ELF-1 (cell line): ENCODE measurements at regions not wholly inside any gene's neighbourhood (a gene's known extent, or its start where the extent isn't known, plus 50 kb on each side); places are given as distances from the start of the nearest gene placed in this dataset.

Source experiments
- DNase-seq: peaks from one replicate; pipeline ENCODE4 v3.0.0-alpha.2; 2016; ENCODE audit warnings: low read depth, low spot score

DNA sequence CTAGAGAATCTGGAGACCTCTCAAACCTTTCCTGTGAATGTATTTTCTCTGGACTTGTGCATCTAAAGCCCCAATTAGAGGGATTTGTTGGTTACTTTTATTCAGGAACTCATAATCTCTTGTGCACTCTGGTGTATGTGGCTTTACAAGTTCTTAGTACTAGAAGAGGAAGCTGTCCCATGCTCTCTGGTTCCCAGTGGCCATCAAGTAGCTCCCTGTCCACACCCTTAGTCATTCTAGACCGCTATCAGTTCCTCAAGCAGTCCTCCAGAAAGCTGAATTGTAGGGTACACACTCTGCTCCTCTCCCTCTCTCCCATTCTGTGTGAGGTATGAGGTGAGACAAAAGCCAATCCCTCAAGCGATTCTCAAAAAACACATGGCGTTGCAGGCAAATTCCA lies 470.3 kb downstream of the PTPRC start:
- no peak for DNase-seq

DNA sequence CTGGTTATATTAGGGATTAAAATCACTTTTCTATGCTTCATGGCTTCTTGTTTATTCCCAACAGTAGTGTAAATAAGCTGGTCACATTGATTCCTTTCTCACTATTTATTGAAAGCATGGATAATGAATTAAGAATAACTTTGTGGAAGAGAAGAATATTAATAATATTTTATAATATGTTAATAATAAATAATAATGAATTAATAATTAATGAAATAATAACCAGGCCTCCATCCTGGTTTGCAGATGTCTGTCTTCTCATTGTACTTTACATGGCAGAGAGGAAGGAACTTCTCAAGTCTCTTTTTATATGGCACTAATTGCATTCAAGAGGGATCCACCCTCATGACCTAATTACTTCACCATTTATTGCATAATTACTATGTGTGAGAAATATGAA lies 473.5 kb downstream of the PTPRC start:
- DNase-seq, result no peak

DNA sequence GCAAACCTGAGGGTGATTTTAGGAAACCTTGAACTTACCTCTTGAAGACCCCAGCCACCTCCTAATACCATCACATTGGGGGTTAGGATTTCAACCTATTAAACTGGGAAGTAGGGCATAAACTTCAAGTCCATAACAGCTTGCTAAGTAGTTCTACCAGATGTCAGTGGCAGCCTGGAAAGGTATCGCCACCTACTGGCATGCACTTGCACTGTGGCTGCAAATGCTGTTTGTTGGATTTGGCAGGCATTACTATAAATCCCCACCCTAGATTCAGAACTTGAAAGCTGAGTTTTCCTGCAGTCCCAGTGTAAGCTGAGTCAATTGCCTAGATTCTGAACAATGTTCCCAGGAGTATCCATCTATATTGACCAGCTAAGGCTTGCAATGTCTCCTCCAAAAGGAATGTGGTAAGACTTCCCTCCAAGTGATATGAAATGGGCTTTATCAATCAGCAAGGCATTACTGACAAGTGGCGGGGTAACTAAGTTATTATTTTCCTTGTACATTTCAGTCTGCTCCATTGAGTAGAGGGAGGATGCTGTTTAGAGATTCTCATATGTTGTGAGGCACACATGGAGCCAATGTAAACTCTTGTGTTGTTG lies 474.5 kb downstream of the PTPRC start:
- DNase-seq, result peak; percentile 37

DNA sequence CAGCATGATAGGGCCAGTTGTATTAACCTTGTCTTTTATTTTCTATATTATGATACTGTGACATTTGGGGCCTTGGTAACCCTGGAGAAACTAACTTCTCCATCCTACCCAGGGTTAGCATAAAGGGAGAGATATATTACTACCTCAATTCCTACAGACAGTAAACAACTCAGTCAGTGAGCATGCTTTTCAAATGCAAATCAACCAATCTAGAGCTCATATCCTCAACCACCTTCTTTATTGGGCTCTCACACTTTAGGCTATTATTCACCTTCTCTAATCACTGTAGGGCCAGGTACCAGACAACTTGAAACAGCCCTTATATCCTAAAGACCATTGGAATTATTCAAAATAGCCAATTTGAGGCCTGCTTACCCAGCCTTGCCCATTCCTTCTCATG lies 477.6 kb downstream of the PTPRC start:
- DNase-seq, result no peak

DNA sequence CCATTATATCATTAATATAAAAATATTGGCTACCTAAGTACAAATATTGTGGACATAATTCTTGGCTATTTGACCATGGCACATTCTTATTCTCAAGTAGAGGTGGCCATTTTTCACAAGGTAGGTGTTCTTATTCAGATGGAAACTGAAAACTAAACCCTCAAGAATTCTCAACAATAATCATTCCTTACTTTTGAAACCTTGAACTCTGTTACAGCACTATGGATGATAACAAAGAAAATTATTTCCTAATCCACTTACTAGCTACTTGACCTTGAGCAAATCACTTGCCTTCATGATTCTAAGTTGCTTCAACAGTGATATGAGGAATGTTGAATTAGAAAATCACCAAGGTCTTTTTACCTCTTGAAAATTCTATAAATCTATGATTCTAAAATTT lies 482.2 kb downstream of the PTPRC start:
- DNase-seq, result no peak

DNA sequence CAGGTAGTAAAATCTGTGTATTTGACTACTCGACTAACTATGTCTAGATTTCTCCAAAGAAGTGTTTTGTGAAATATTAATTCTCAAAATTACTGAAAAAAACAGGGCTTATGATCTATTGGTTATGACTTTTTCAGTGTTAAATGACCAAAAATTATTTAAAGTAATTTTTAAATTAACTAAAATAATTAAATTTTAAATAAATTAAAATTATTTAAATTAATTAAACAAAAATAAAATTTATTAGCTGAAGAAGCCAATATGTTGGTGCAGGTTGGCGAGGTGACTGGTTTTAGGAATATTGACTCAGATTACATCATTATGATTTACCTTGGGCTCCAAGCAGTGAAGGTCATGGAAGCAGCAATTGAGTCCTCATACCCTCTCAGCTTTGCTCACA lies 483.2 kb downstream of the PTPRC start:
- DNase-seq, result no peak

DNA sequence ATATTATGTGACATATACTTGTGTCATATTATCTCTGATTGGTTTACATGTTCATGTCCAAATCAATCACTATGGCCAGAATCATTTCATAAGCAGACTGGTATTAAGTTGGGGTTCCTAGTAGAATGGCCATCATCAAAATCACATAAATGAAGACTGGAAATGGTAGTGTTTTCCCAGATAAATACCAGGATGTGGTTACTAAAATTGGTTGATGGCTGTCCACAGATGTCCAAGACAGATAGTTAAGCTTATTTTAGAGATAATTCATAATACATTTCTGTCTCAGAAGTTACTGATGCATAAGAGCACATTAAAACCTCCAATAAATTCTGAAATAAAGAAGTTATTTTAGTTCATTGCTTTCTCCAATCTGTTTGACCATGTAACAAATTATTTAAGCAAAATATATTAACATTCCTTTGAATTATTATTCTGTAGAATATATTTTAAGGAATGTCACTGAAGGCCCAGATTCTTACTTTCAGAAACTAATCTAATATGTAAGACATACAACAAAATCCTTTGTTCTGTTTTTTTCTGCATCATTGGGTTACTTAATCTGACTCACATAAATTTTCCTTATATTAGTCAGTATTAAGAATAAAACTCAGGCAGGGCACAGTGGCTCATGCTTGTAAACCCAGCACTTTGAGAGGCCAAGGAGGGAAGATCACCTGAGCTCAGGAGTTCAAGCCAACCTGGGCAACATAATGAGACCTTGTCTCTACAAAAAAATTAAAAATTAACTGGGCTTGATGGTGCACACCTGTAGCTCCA lies 483.9 kb downstream of the PTPRC start:
- DNase-seq, result no peak

DNA sequence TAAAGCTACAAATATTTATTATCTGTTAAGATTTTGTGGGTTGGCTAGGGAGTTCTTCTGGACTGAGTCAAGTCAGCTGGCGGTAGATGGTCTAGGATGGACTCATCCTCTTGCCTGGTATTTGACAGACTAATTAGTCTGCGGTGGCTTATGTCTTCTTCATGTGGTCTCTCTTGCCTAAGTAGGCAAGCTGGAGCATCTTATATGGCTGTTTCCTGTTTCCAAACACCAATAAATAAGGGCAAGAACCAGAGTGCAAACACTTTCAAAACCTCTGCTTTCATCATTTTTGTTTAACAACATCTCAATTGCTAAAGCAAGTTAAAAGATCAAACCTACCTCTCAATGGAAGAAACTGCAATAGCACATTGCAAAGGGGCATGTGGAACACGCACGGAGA lies 484.8 kb downstream of the PTPRC start:
- no peak for DNase-seq

DNA sequence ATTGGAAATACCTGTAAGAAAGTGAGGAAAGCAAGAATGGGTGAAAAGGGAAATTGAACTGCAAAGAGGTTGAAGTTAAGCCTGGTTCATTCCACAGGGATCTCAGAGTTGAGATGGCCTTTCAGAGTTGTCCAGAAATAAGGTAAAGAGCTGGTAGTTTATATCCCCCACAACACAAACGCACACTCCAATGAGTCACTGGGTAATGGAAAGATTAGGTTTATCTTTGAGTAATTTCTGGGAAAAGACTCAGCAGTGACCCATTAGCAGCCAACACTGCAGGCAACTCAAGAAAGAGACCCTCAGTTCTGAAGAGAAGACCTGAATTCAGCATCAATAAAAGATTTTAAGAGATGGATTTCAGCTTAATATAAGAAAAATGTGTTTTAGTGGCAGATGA lies 485.5 kb downstream of the PTPRC start:
- peak; percentile 7 for DNase-seq

DNA sequence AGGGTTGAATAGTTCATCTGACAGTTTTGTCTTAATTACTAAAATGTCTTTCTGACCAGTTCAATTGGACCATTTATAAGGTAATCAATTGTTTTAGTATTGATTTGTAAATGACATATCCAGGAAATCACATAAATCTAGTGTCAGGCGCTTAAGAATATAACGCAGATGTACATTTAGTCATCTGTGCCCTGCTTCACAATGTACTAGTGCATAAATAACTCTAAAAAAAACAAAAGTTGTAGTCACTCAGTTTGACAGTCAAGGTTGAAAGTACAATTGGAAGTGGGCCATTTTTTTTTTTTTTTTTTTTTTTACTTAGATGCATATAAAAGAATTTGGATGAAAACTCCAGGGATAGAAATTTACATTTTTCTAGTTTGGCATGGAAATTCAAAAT lies 490.4 kb downstream of the PTPRC start:
- DNase-seq, result no peak

DNA sequence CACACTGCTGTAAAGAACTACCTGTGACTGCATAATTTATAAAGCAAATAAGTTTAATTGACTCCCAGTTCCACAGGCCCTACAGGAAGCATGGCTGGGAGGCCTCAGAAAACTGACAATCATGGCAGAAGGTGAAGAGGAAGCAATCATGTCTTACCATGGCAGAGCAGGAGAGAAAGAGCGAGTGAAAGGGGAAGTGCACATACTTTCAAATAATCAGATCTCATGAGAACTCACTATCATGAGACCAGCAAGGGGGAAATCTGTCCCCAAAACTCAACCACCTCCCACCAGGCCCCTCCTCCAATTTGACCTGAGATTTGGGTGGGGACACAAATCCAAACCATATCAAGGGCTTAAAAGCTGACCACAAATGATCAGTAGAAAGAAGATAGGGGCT lies 493.2 kb downstream of the PTPRC start:
- no peak for DNase-seq

DNA sequence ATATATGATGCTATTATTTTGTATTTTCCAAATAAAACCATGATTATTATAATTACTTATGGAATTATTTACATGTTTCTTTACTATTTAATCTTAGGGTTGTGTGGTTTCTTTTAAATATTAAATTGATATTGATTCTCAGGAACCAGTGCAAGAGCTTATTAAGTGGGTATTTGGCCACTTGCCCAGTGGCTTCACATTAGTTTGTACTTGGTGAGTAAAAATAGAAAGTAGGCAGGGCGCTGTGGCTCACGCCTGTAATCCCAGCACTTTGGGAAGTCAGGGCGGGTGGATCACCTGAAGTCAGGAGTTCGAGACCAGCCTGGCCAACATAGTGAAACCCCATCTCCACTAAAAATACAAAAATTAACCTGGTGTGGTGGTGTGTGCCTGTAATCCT lies 497.1 kb downstream of the PTPRC start:
- DNase-seq, result no peak

DNA sequence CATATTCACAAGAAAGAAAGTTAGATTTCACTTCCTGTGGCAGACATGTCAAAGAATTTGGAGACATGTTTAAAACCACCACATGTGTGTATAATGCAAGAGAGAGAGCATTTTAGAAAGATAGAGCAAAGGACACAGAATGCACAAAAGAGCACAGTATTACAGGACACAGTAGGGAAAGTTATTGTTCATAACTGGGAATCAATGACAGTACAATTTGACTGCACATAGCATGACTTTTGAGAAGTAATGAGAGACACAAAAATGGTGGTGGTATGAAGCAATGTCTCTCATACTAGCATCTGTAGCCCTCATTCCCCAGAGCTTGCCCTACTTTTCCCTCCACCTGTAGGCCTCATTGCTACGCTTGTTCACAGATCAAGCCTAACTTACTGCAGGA lies 499.2 kb downstream of the PTPRC start:
- DNase-seq, result no peak

DNA sequence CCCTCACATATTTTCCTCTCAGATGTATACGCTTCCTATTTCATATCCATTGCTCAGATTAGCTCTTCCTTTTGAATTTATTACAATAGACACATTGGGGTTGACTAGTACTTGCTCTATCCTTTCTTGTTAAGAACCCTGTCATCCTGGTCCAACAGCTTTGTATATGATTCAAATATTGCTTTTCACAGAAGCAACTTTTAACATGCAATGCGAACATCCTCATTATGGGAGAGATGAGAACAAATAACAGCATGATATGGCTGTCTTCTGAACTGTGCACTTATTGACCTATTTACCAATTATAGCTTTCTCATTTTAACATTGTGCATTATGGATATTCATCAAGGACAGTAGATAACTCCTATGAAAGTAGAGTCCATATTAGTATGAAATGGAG lies 510.8 kb downstream of the PTPRC start:
- DNase-seq, result no peak

DNA sequence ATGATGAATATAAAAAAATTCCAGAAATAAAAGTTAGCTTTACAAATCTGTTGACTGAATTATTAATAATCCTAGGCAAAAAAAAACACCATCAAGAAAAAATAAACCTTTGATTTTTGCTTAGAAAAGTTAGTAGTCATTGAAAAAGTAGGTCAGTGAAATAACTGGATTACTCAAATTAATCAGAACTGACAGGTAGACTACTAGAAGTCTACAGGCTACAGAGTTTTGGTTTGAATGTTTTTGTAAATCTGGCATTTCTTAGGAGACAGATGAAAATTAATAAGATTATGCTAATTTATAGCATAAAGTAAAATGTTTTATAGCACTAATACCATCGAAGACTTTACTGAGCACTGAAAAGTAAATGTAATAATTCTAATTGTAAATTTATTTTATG lies 511.9 kb downstream of the PTPRC start:
- no peak for DNase-seq

DNA sequence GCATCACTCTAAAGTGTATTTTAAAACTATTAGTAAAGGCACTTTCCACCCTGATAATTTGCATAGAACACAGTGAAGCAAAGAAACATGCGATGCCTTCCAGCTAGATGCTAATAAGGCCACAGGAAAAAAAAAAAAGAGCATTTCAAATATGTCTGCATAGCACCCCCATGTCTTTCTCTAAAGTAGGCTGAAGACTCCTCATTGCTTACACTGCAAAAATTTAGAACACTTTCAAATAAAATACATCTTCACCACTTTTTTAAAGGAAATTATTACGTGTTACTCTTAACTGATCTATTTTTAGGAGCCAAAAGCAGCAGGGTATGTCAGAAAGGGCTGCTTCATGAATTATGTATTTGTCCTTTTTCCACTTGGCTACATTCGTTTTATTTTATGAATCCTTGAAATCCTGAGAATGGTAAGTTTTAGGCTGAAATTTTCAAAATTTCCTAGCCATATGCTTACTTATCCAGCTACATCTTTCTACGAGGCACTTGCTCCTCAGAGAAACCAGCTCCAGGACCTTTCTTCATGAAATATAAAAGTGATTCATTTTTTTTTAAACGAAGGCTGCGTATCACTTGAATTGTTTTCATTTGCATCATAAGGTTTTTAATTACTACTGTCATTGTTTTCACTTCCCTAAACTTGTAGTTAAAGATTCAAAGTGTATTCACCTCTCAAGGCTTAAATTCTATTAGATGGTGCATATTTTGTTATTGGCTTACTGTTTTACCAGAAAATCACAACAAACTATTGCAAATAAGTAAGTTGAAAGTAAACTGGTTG lies 513.0 kb downstream of the PTPRC start:
- DNase-seq, result no peak

DNA sequence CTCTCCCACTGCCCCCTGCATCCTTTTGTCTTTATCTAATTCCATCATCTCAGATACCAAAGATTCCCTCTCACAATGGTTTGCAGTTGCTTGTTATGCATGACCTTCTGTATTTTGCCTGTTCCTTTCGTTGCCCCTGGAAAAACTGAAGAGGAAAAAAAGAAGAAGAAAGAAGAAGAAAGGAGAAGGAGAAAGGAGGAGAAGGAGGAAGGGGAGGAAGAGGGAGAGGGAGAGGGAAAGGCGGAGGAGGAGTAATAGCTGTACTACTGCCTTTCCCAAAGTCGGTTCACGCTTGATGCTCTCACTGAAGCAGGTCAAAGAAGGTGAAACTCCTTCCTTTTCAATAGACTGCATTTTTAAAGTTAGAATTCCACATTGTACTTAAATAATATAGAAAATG lies 513.8 kb downstream of the PTPRC start:
- no peak for DNase-seq

DNA sequence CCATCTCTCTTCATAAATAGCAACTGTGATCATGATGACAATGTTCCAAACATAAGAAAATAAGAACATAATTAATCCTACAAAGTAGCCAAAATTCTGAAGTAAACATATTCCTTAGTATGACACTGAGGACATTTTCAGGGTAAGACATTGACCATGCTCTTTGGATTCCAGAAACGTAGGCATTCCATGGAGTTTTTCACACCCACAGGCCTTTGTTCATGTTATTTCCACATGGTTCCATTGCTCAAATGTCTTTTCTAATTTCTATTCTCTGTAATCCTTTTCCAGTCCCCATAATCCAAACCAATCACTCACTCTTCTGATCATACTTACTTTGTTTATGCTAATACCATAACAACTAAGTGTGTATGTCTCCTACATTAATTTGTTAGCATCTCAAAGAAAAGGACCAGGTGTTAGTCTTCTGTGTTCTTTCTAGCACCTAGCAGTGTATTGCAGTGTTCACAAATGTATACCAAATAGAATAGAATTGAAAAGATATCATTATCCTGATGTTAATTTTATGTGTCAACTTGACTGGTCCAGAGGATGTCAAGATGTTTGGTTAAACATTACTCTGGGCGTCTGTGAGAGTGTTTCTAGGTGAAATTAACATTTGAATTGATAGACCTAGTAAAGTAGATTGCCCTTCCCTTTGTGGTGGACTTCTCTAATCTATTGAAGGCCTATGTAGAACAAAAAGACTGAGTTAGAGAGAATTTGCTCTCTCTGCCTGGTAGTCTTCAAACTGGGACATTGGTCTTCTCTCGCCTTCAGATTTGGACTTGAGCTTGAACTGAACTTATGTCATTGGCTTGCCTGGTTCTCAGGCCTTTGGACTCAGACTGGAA lies 516.6 kb downstream of the PTPRC start:
- DNase-seq, result no peak

DNA sequence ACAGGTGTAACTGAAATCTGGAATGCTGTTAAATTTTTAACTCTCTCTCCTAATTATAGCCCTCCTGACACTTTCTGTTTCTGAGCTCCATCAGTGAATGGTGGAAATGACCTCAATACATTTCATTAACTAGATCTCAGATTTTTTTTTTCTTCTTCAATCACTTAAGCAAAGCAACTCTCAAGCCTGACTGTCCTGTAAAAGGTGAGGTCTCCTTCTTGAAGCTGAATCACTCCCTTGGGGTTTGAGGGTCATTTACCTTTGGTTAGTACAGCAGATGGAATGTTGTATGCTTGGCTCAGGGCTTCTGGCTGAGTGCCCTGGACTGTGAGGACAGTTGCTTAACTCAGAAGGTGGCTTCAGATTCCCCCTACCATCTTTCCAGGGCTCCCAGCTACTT lies 518.7 kb downstream of the PTPRC start:
- peak; percentile 3 for DNase-seq

DNA sequence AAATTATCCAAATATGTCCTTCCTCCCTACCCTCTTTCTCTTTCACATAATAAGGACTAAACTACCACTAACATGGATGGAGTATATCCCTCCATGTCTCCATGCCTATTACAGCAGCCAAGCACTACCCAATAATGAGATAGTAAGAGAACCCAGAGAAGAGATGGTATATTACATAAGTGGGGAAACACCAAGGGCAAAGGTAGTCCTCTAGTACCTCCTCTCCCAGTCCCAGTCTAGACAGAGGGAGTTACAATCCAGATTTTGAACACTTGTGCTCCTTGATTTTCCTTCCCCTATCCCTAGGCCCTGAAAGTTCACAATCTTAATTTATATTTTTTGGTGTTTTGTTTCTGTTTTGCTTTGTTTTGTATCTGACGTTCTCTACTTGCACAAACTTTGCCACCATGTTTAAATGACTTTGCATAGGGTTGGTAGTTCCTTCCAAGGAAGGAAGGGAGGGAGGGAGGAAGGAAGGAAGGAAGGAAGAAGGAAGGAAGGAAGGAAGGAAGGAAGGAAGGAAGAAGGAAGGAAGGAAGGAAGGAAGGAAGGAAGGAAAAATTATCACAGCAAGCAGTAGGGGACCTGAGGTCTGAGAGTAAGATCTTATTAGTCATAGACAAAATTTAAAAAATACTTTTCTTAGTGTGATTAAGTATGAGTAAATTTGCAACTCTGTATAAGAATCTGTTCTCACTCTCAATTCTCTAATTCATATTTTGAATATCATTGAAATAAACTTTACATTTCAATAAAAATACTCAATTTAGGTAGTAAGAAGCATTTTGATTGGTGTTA lies 521.9 kb downstream of the PTPRC start:
- DNase-seq, result no peak

DNA sequence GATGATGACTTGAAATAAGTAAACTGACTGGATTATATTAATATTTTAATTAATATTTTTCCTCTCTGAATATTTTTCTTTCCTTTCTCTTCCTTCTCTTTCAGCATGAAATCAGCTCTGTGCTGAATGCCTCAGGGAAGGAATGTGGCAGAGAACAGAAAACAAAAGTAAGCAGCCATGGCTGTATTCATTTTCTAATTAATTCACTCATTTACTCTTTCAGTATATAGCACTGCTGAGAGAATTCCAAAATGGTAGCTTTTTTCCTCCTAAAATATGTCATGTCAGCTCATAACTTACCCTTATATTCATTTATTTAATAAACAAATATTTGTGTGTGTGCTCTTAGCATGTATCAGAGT lies 522.5 kb downstream of the PTPRC start:
- no peak for DNase-seq
